ENCODE measurements at regions not wholly inside any gene's neighbourhood (a gene's known extent, or its start where the extent isn't known, plus 50 kb on each side); places are given as distances from the start of the nearest gene placed in this dataset.
"Not testable (repeated sequence)": the region's sequence is repeated elsewhere in the genome, so short reads cannot be mapped to it uniquely, and the experiment has no call there.

- no peak overlapping the region for H3K27ac ChIP-seq (ENCODE audit: low read depth in 2 of 2, low read length in 1 of 2)
- H3K4me1 ChIP-seq (ENCODE audit: control insufficient read depth in 2 of 2, insufficient read depth in 2 of 2, low read length in 1 of 2) = no peaks in the 10 kb centered on the region
- no peaks in the 10 kb centered on the region for H3K9me3 ChIP-seq (ENCODE audit: control insufficient read depth in 2 of 2, insufficient read depth in 1 of 2, low read depth in 1 of 2, low read length in 1 of 2)
- H3K4me3 ChIP-seq (ENCODE audit: low read depth in 1 of 2, low read length in 2 of 2) = no peak overlapping the region
- H3K27me3 ChIP-seq (ENCODE audit: control insufficient read depth in 1 of 2, insufficient read depth in 2 of 2, low read length in 2 of 2) = no peaks in the 10 kb centered on the region
- H3K36me3 ChIP-seq (ENCODE audit: control insufficient read depth in 2 of 2, insufficient read depth in 2 of 2, low read length in 1 of 2) = no peaks in the 10 kb centered on the region
- WGBS, 2 donors = 58 to 64% methylated on average over 1 of the region's 1 CpG
Observed at GRCh38 chr1:199834711-199835110, 192.8 kb upstream of the NR5A2 start.

- no peaks in the 10 kb centered on the region for H3K36me3 ChIP-seq (ENCODE audit: control insufficient read depth in 2 of 2, insufficient read depth in 2 of 2, low read length in 1 of 2)
- no peak overlapping the region for H3K4me3 ChIP-seq (ENCODE audit: low read depth in 1 of 2, low read length in 2 of 2)
- H3K4me1 ChIP-seq (ENCODE audit: control insufficient read depth in 2 of 2, insufficient read depth in 2 of 2, low read length in 1 of 2) = no peaks in the 10 kb centered on the region
- H3K27ac ChIP-seq (ENCODE audit: low read depth in 2 of 2, low read length in 1 of 2) = no peak overlapping the region
- H3K9me3 ChIP-seq (ENCODE audit: control insufficient read depth in 2 of 2, insufficient read depth in 1 of 2, low read depth in 1 of 2, low read length in 1 of 2) = no peaks in the 10 kb centered on the region
- no peaks in the 10 kb centered on the region for H3K27me3 ChIP-seq (ENCODE audit: control insufficient read depth in 1 of 2, insufficient read depth in 2 of 2, low read length in 2 of 2)
- WGBS, 2 donors = 80 to 90% methylated on average over 2 of the region's 2 CpGs
Observed at GRCh38 chr1:199836430-199836829, 191.1 kb upstream of the NR5A2 start.

DNA sequence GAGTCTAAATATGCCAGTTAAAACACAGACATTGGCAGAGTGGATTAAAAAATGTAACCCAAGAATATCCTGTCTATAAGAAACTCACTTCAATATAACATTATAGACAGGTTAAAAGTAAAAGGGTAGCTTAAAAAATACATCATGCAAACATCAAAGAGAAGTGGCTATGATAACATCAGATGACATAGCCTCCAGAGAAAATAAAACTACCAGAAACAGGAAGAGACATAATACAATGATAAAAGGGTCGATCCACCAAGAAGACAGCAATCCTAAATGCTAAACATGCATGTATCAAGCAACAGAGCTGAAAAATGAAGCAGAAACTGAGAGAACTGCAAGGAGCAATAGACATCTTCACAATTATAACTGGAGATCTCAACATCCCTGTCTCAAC lies 190.2 kb upstream of the NR5A2 start:
- no peak overlapping the region for H3K4me3 ChIP-seq (ENCODE audit: low read depth in 1 of 2, low read length in 2 of 2)
- WGBS, 2 donors = 68 to 74% methylated on average over 1 of the region's 1 CpG
- H3K9me3 ChIP-seq (ENCODE audit: control insufficient read depth in 2 of 2, insufficient read depth in 1 of 2, low read depth in 1 of 2, low read length in 1 of 2) = no peaks in the 10 kb centered on the region
- no peaks in the 10 kb centered on the region for H3K4me1 ChIP-seq (ENCODE audit: control insufficient read depth in 2 of 2, insufficient read depth in 2 of 2, low read length in 1 of 2)
- H3K36me3 ChIP-seq (ENCODE audit: control insufficient read depth in 2 of 2, insufficient read depth in 2 of 2, low read length in 1 of 2) = no peaks in the 10 kb centered on the region
- H3K27me3 ChIP-seq (ENCODE audit: control insufficient read depth in 1 of 2, insufficient read depth in 2 of 2, low read length in 2 of 2) = no peaks in the 10 kb centered on the region
- no peak overlapping the region for H3K27ac ChIP-seq (ENCODE audit: low read depth in 2 of 2, low read length in 1 of 2)

DNA sequence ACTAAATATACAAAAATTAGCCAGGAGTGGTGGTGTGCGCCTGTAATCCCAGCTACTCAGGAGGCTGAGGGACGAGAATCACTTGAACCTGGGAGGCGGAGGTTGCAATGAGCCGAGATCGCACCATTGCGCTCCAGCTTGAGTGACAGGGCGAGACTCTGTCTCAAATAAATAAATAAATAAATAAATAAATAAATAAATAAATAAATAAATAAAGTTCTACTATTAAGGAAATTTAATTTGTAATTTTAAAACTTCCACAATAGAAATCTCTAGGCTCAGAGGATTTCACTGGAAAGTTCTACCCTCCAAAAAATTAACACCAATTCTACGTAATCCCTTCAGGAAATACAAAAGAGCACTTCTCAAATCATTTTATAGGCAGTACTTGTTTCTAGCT lies 187.9 kb upstream of the NR5A2 start:
- not testable (repeated sequence) for H3K9me3 ChIP-seq (ENCODE audit: control insufficient read depth in 2 of 2, insufficient read depth in 1 of 2, low read depth in 1 of 2, low read length in 1 of 2); H3K4me1 ChIP-seq (ENCODE audit: control insufficient read depth in 2 of 2, insufficient read depth in 2 of 2, low read length in 1 of 2); H3K36me3 ChIP-seq (ENCODE audit: control insufficient read depth in 2 of 2, insufficient read depth in 2 of 2, low read length in 1 of 2); H3K4me3 ChIP-seq (ENCODE audit: low read depth in 1 of 2, low read length in 2 of 2); H3K27me3 ChIP-seq (ENCODE audit: control insufficient read depth in 1 of 2, insufficient read depth in 2 of 2, low read length in 2 of 2); H3K27ac ChIP-seq (ENCODE audit: low read depth in 2 of 2, low read length in 1 of 2)
- 91 to 97% methylated on average over 8 of the region's 8 CpGs for WGBS, 2 donors

GRCh38 chr1:199843096-199843495 lies 184.4 kb upstream of the NR5A2 start:
- not testable (repeated sequence) for H3K27me3 ChIP-seq (ENCODE audit: control insufficient read depth in 1 of 2, insufficient read depth in 2 of 2, low read length in 2 of 2)

DNA sequence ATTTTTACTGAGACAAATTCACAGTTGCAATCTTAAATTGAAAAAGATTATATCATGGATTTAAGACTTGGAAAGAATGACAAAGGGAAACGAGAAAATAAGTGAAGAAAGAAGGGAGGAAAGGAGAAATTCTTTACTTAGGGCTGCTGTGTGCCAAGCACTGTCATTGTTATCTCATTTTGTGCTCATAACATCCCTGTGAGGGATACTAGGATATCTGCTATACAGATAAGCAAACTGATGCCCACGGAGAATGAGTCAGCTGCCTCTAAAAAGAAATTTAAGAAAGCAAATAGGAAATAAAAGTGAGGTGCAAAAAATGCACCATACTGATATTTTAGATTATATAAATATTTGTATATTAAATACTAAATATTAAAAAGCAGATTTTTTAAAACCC lies 183.6 kb upstream of the NR5A2 start:
- H3K4me3 ChIP-seq (ENCODE audit: low read depth in 1 of 2, low read length in 2 of 2) = no peak overlapping the region
- H3K27me3 ChIP-seq (ENCODE audit: control insufficient read depth in 1 of 2, insufficient read depth in 2 of 2, low read length in 2 of 2) = no peaks in the 10 kb centered on the region
- H3K27ac ChIP-seq (ENCODE audit: low read depth in 2 of 2, low read length in 1 of 2) = no peak overlapping the region
- no peaks in the 10 kb centered on the region for H3K4me1 ChIP-seq (ENCODE audit: control insufficient read depth in 2 of 2, insufficient read depth in 2 of 2, low read length in 1 of 2)
- no peaks in the 10 kb centered on the region for H3K9me3 ChIP-seq (ENCODE audit: control insufficient read depth in 2 of 2, insufficient read depth in 1 of 2, low read depth in 1 of 2, low read length in 1 of 2)
- H3K36me3 ChIP-seq (ENCODE audit: control insufficient read depth in 2 of 2, insufficient read depth in 2 of 2, low read length in 1 of 2) = no peaks in the 10 kb centered on the region
- 16 to 33% methylated on average over 2 of the region's 2 CpGs for WGBS, 2 donors

More at GRCh38 chr1:199843096-199843495, 184.4 kb upstream of the NR5A2 start:
- H3K4me3 ChIP-seq (ENCODE audit: low read depth in 1 of 2, low read length in 2 of 2); H3K36me3 ChIP-seq (ENCODE audit: control insufficient read depth in 2 of 2, insufficient read depth in 2 of 2, low read length in 1 of 2); H3K9me3 ChIP-seq (ENCODE audit: control insufficient read depth in 2 of 2, insufficient read depth in 1 of 2, low read depth in 1 of 2, low read length in 1 of 2); H3K27ac ChIP-seq (ENCODE audit: low read depth in 2 of 2, low read length in 1 of 2); H3K4me1 ChIP-seq (ENCODE audit: control insufficient read depth in 2 of 2, insufficient read depth in 2 of 2, low read length in 1 of 2): not testable (repeated sequence)
- 93 to 97% methylated on average over 2 of the region's 2 CpGs for WGBS, 2 donors

GRCh38 chr1:199847021-199847420 lies 180.5 kb upstream of the NR5A2 start:
- H3K4me1 ChIP-seq (ENCODE audit: control insufficient read depth in 2 of 2, insufficient read depth in 2 of 2, low read length in 1 of 2) = no peaks in the 10 kb centered on the region
- H3K36me3 ChIP-seq (ENCODE audit: control insufficient read depth in 2 of 2, insufficient read depth in 2 of 2, low read length in 1 of 2) = no peaks in the 10 kb centered on the region
- H3K9me3 ChIP-seq (ENCODE audit: control insufficient read depth in 2 of 2, insufficient read depth in 1 of 2, low read depth in 1 of 2, low read length in 1 of 2) = no peaks in the 10 kb centered on the region
- WGBS, 2 donors = 85 to 87% methylated on average over 8 of the region's 8 CpGs
- H3K27me3 ChIP-seq (ENCODE audit: control insufficient read depth in 1 of 2, insufficient read depth in 2 of 2, low read length in 2 of 2) = peaks cover 0 to 2% of the 10 kb centered on the region in 2 donors
- H3K4me3 ChIP-seq (ENCODE audit: low read depth in 1 of 2, low read length in 2 of 2) = no peak overlapping the region
- H3K27ac ChIP-seq (ENCODE audit: low read depth in 2 of 2, low read length in 1 of 2) = no peak overlapping the region

DNA sequence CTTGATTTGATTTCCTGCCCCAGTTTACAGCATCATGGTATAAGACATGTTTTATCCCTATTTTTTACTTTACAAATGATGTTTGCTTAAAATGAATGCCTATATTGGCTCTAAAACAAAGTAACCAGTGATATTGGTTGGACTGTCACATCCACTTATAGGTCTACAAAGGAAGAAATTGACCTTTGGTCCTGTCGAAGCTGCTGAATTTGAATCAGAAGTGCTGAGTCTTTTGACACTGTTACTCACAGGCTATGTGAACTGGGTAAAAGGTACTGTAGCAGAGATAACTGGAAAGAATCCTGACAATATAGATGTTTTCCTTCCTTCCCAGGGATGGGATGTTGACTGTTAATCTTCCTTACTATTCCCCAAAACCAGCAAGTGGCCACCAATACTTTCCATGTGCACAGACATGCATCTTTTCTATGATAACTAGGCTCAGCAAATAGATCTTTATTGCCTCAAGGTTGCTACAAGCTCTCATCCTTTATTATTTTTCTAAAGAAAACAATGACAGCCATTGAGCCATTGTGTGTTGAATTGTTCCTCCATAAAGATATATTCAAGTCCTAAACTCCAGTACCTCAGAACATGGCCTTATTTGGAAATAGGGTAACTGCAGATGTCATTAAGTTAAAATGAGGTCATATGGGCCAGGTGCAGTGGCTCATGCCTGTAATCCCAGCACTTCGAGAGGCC lies 175.9 kb upstream of the NR5A2 start:
- Histone ChIP-seq H3K27ac (ENCODE audit: low read depth in 2 of 2, low read length in 1 of 2) (no peak overlapping the region), H3K9me3 (ENCODE audit: control insufficient read depth in 2 of 2, insufficient read depth in 1 of 2, low read depth in 1 of 2, low read length in 1 of 2) (no peaks in the 10 kb centered on the region), H3K36me3 (ENCODE audit: control insufficient read depth in 2 of 2, insufficient read depth in 2 of 2, low read length in 1 of 2) (no peaks in the 10 kb centered on the region), H3K4me1 (ENCODE audit: control insufficient read depth in 2 of 2, insufficient read depth in 2 of 2, low read length in 1 of 2) (no peaks in the 10 kb centered on the region), H3K27me3 (ENCODE audit: control insufficient read depth in 1 of 2, insufficient read depth in 2 of 2, low read length in 2 of 2) (peaks cover 2% of the 10 kb centered on the region in 2 donors), H3K4me3 (ENCODE audit: low read depth in 1 of 2, low read length in 2 of 2) (no peak overlapping the region)
- 59 to 67% methylated on average over 2 of the region's 2 CpGs for WGBS, 2 donors

GRCh38 chr1:199854686-199855321 lies 172.7 kb upstream of the NR5A2 start:
- H3K9me3 ChIP-seq (ENCODE audit: control insufficient read depth in 2 of 2, insufficient read depth in 1 of 2, low read depth in 1 of 2, low read length in 1 of 2) = no peaks in the 10 kb centered on the region
- no peak overlapping the region for H3K27ac ChIP-seq (ENCODE audit: low read depth in 2 of 2, low read length in 1 of 2)
- H3K4me1 ChIP-seq (ENCODE audit: control insufficient read depth in 2 of 2, insufficient read depth in 2 of 2, low read length in 1 of 2) = no peaks in the 10 kb centered on the region
- H3K4me3 ChIP-seq (ENCODE audit: low read depth in 1 of 2, low read length in 2 of 2) = no peak overlapping the region
- no peaks in the 10 kb centered on the region for H3K36me3 ChIP-seq (ENCODE audit: control insufficient read depth in 2 of 2, insufficient read depth in 2 of 2, low read length in 1 of 2)
- 71 to 73% methylated on average over 3 of the region's 3 CpGs for WGBS, 2 donors
- H3K27me3 ChIP-seq (ENCODE audit: control insufficient read depth in 1 of 2, insufficient read depth in 2 of 2, low read length in 2 of 2) = peaks cover 2% of the 10 kb centered on the region in 2 donors

DNA sequence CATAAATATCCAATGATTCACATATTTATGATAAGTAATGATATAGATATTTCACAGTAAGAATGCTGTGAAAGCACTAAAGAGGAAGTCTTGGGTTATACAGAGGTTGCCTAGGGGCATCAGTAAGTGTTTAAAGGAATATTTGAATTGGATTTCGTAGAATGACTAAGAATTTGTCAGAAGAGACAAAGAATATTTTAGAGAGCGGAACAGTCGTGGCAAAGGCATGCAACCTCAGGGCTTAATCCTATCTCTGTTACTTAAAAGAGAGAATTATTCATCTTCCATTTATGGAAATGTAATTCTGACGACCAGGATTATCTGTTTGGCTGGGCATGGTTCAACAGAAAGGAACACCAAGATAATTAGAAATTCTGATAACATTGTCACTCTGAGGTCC lies 171.9 kb upstream of the NR5A2 start:
- Histone ChIP-seq H3K27ac (ENCODE audit: low read depth in 2 of 2, low read length in 1 of 2) (no peak overlapping the region), H3K27me3 (ENCODE audit: control insufficient read depth in 1 of 2, insufficient read depth in 2 of 2, low read length in 2 of 2) (peaks cover 0 to 2% of the 10 kb centered on the region in 2 donors), H3K4me1 (ENCODE audit: control insufficient read depth in 2 of 2, insufficient read depth in 2 of 2, low read length in 1 of 2) (no peaks in the 10 kb centered on the region), H3K9me3 (ENCODE audit: control insufficient read depth in 2 of 2, insufficient read depth in 1 of 2, low read depth in 1 of 2, low read length in 1 of 2) (no peaks in the 10 kb centered on the region), H3K4me3 (ENCODE audit: low read depth in 1 of 2, low read length in 2 of 2) (no peak overlapping the region), H3K36me3 (ENCODE audit: control insufficient read depth in 2 of 2, insufficient read depth in 2 of 2, low read length in 1 of 2) (no peaks in the 10 kb centered on the region)
- WGBS, 2 donors = 30 to 48% methylated on average over 4 of the region's 4 CpGs

Data from esophagus (tissue), 2 donors.